Omental fat pad (tissue), 3 donors: ENCODE measurements at regions not wholly inside any gene's neighbourhood (a gene's known extent, or its start where the extent isn't known, plus 50 kb on each side); places are given as distances from the start of the nearest gene placed in this dataset.

Source experiments
- ATAC-seq: fragments of 150-250 bp; one replicate; pipeline ENCODE4 v1.9.1; 2016; ENCODE audit warnings: mild to moderate bottlenecking, moderate library complexity; ENCODE audit not compliant: low FRiP score
- DNase-seq: peaks from one replicate; pipeline ENCODE4 v3.0.0-alpha.2; 2019; ENCODE audit warnings: low spot score
- TF ChIP-seq, protein P1 (sequence below), 3 donors: fragments of 450-650 bp; IDR thresholded peaks; one replicate each; pipeline ENCODE4 v1.5.1; 2016 to 2017; ENCODE audit warnings: antibody characterized with exemption in 3 of 3, mild to moderate bottlenecking in 3 of 3, moderate library complexity in 2 of 3

DNA sequence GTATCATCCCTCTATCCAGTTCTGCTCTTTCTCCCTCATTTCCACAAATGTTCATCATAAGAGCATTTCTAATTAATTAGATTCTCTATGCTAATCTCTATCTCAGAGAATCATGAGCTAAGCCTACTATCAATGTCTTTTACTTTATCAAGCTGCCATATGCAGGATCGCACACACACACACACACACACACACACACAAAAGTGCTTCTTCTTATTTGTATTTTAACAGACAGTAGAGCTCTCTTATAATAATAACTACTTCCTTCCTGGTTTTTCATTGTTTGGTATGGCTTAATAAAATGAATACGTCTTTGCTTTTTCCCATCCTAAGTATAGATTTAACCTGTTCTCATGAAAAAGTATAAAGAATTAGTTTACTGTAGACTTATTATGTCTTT is 170.2 kb downstream of the HAO1 start:
- ATAC-seq (no peak), DNase-seq (no peak)
- TF ChIP-seq, protein P1, sequence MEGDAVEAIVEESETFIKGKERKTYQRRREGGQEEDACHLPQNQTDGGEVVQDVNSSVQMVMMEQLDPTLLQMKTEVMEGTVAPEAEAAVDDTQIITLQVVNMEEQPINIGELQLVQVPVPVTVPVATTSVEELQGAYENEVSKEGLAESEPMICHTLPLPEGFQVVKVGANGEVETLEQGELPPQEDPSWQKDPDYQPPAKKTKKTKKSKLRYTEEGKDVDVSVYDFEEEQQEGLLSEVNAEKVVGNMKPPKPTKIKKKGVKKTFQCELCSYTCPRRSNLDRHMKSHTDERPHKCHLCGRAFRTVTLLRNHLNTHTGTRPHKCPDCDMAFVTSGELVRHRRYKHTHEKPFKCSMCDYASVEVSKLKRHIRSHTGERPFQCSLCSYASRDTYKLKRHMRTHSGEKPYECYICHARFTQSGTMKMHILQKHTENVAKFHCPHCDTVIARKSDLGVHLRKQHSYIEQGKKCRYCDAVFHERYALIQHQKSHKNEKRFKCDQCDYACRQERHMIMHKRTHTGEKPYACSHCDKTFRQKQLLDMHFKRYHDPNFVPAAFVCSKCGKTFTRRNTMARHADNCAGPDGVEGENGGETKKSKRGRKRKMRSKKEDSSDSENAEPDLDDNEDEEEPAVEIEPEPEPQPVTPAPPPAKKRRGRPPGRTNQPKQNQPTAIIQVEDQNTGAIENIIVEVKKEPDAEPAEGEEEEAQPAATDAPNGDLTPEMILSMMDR (IDR thresholded peaks at IDR 0.05): no peak

DNA sequence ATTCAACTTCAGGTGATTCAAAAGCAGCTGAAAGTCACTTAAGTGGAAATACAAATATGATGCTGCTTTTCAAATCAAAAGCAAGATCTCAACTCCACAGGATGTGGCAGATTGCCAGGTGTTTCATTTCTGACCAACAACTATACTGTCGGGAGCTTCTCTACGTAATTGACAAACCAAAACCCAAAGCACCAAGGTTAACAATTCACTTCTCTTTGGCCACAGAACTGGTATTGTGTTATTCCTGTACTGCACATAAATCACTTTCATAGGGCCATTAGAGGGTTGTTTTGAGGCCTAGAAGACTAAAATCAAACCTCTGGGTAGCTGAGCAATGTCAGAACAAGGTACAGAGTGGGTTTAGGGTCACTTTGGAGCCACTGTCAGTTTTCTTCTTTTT is 169.7 kb downstream of the HAO1 start:
- ATAC-seq: no peak
- TF ChIP-seq, protein P1 (IDR thresholded peaks at IDR 0.05): no peak
- no peak for DNase-seq

DNA sequence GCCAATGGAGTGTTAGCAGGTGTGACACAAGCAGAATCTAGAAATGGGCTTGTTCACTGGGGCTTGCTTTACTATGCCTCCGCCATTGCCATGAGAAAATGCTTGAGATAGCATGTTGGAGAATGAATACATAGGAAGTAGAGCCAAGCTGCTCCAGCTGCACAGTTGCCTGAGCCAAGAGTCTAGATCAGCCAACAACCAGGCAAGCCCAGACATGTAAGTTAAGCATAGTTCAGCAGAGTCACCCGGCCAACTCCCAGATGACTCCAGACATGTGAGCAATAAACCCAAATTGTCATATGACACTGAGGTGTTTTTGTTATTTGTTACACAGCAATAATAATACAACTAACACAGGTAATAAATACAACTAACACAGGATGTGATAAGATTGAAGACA is 167.9 kb downstream of the HAO1 start:
- TF ChIP-seq, protein P1 (IDR thresholded peaks at IDR 0.05): no peak

DNA sequence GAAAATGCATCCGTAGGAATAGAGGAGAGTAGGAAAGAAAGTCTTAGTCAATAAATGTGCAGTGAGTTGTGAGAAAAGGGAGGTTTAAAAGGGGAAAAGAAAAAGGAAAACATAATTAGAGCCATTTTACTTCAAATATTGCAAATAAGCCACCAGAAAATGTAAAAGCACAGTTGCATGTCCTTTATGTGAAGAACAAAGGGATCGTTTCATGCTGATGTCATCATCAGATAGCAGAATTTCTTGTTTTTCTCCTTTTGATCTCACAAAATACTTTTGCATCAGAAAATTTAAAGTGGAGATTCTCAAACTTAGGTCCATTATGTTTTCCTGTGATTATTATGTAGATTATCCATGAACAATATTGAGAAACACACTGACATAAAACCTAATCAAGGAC is 166.7 kb downstream of the HAO1 start:
- DNase-seq (no peak), ATAC-seq (no peak)
- TF ChIP-seq, protein P1 (IDR thresholded peaks at IDR 0.05): no peak

More for the DNA sequence above, 167.9 kb downstream of the HAO1 start:
- DNase-seq (no peak), ATAC-seq (no peak)

DNA sequence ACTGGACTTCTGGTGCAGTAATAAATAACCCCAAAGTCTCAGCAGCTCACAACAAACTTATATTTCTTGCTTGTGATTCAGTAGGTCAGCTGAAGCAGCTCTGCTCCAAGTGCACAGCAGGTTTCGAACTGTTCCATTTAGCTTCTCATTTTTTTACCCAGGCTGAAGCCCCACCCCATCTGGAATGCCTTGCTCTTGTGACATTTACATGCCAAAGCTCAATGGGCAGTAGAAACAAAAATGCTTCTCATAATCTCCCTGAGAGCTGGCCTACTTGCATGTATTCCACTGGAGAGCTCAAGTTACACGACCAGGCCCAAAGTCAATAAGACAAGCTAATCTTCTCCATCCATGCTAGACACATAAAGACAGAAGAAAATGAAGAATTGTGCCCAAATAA is 165.2 kb downstream of the HAO1 start:
- no peak for DNase-seq
- no peak for ATAC-seq
- TF ChIP-seq, protein P1 (IDR thresholded peaks at IDR 0.05): no peak

DNA sequence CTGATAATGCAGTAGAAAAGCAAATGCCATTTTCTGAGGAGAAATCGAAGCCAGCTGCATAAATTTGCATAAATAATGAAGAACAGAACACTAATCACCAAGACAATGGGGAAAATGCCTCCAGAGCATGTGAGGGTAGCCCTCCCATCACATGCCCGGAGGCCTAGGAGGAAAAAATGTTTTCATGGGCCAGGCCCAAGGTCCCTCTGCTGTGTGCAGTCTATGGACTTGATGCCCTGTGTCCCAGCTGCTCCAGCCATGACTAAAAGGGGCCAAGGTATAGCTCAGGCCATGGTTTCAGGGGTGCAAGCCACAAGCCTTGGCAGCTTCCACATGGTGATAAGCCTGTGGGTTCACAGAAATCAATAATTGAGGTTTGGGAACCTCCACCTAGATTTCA is 164.1 kb downstream of the HAO1 start:
- DNase-seq (no peak), ATAC-seq (no peak)
- TF ChIP-seq, protein P1 (IDR thresholded peaks at IDR 0.05): no peak

DNA sequence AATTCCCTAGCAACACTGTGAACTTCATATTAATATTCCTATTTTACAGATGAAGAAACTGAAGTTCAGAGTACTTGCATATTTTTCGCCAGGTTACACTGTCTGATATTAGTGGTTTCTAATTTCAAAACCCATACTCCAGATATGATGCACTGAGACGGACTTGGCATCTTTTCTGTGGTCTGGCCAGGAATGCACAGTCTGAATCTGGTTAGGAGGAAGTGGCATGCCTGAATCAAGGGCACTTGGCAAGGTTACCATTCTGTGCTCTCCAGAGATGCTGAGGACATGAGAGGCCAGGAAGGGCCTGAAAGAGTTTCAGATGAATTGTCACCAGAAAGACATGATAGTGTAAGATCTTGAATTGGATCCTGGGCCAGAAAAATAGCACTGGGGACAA is 150.1 kb downstream of the HAO1 start:
- TF ChIP-seq, protein P1 (IDR thresholded peaks at IDR 0.05): no peak

More for the DNA sequence above, 150.1 kb downstream of the HAO1 start:
- no peak for DNase-seq
- no peak for ATAC-seq
